Spinal cord (tissue), 9 donors: ENCODE measurements at regions not wholly inside any gene's neighbourhood (a gene's known extent, or its start where the extent isn't known, plus 50 kb on each side); places are given as distances from the start of the nearest gene placed in this dataset.

Source experiments
- DNase-seq, 6 donors: peaks; one replicate each; pipeline versions ENCODE4 v3.0.0 to v3.0.0-alpha.2; 2013 to 2015; ENCODE audit warnings: low spot score in 6 of 6, low read depth in 4 of 6
- H3K27ac ChIP-seq: one replicate; pipeline ENCODE4 v1.5.1; 2013; ENCODE audit warnings: low read depth, low read length, control low read depth
- H3K27me3 ChIP-seq: one replicate; pipeline ENCODE4 v1.6.1; 2013; ENCODE audit warnings: low read length; ENCODE audit not compliant: control insufficient read depth, insufficient read depth
- H3K36me3 ChIP-seq: one replicate; pipeline ENCODE4 v1.6.1; 2013; ENCODE audit warnings: low read length; ENCODE audit not compliant: control insufficient read depth, insufficient read depth
- H3K4me1 ChIP-seq: one replicate; pipeline ENCODE4 v1.6.1; 2013; ENCODE audit warnings: low read length; ENCODE audit not compliant: control insufficient read depth, insufficient read depth
- H3K4me3 ChIP-seq: one replicate; pipeline ENCODE4 v1.5.1; 2013; ENCODE audit warnings: low read depth, low read length, control low read depth
- H3K9me3 ChIP-seq: one replicate; pipeline ENCODE4 v1.6.1; 2013; ENCODE audit warnings: low read length; ENCODE audit not compliant: control insufficient read depth, insufficient read depth
- WGBS: methylation state at CpG from one replicate; pipeline ENCODE4 v1.1.5; 2013; ENCODE audit warnings: missing lambda C conversion rate; ENCODE audit not compliant: insufficient coverage; 5-methylcytosine and 5-hydroxymethylcytosine counted together
- donor health status: healthy.

DNA sequence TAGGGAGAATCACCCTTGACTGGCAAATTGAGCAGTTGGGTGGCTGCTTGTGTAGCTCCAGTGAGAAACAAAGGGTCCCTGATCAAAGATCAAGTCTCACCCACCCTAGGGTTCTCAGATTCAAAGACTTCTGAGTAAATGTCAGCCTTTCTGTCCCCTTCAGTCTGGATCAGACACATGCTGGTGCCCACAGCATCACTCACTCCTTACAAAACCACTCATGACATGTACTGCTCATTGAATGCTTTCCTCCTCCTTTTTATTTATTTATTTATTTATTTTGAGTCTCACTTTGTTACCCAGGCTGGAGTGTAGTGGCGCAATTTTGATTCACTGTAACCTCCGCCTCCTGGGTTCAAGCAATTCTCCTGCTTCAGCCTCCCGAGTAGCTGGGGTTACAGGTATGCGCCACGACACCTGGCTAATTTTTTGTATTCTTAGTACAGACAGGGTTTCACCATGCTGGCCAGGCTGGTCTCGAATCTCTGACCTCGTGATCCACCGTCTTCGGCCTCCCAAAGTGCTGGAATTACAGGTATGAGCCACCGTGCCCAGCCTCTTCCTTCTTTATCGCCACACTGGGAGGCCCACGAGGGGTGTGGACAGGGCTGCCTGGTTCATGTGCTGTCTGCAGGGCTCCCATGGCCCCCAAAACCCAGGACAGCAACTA is 462.0 kb upstream of the MAF start:
- WGBS, result 97% methylated on average over 12 of the region's 12 CpGs
- Histone ChIP-seq H3K9me3 (no peaks in the 10 kb centered on the region), H3K4me3 (no peak overlapping the region), H3K4me1 (peaks cover 5% of the 10 kb centered on the region), H3K27ac (no peak overlapping the region), H3K36me3 (no peaks in the 10 kb centered on the region), H3K27me3 (no peaks in the 10 kb centered on the region)
- no peak for DNase-seq

DNA sequence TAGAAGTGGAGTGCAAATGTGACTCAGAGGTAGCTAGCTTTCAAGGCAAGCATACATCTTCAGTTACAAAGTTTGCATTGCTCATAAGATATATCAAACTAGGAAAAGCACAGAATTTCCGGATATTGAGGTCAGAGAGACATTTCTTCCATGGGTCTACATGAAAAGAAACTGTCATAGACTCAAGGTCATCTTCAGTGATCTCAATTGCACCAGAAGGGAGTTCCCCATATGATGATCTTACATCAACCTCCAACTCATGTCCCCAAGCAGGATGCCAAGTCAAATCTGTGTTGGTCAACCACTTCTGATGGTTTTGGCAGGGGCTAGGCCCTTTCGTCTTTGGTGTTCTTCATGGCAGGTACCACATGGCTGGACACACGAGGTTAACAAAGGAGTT is 459.9 kb upstream of the MAF start:
- no peak for DNase-seq

DNA sequence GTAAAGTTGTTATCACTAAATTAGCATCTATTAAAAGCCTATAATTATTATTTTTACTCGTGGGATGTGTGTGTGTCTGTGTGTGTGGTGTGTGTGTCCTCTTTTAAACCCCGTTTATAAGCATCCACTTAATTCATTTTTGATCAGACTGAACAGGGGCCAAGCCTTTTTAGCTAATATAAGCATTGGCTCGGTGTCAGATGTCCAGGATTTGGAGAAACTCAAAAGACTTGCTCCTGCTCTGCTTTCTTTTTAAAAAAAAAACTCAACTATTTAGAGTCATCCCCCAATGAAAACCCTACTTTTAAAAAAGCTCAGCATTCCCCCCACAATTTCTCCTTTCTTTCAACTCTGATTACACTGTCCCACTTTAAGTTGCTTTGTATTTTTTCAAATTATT is 459.3 kb upstream of the MAF start:
- H3K9me3 ChIP-seq, result no peaks in the 10 kb centered on the region
- no peak overlapping the region for H3K27ac ChIP-seq
- no peak for DNase-seq
- WGBS, result 80% methylated on average over 1 of the region's 3 CpGs
- no peak overlapping the region for H3K4me3 ChIP-seq
- H3K4me1 ChIP-seq, result peaks cover 5% of the 10 kb centered on the region
- H3K36me3 ChIP-seq, result no peaks in the 10 kb centered on the region
- H3K27me3 ChIP-seq, result no peaks in the 10 kb centered on the region

More for the DNA sequence above, 459.9 kb upstream of the MAF start:
- Histone ChIP-seq H3K4me1 (peaks cover 5% of the 10 kb centered on the region), H3K27ac (no peak overlapping the region), H3K36me3 (no peaks in the 10 kb centered on the region), H3K9me3 (no peaks in the 10 kb centered on the region), H3K27me3 (no peaks in the 10 kb centered on the region), H3K4me3 (no peak overlapping the region)
- 87% methylated on average over 3 of the region's 3 CpGs for whole genome bisulfite sequencing

DNA sequence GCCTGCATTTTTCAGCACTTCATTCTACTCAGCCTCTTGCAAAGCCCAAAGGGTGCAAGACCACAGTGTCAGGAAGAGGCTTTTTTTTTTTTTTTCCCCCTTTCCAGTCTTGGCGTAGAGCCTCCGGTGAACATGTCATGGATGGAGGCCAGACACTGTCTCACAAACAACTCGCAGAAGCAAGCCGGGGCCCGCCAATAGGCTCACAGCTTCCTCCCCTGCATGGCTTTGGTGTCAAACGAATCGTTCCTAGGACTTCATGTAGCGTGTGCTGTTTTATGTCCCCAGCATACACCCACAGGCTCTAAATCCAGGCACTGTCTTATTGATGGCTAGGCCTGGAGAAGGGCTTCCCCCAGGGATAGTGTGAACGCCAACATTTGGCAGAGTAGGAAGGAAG is 457.7 kb upstream of the MAF start:
- no peak overlapping the region for H3K27ac ChIP-seq
- 14% methylated on average over 8 of the region's 9 CpGs for WGBS
- peaks cover 5% of the 10 kb centered on the region for H3K4me1 ChIP-seq
- no peak overlapping the region for H3K4me3 ChIP-seq
- DNase-seq, result peak in 4 of 6 donors; percentile 26 to 90 (median 54)
- no peaks in the 10 kb centered on the region for H3K36me3 ChIP-seq
- no peaks in the 10 kb centered on the region for H3K27me3 ChIP-seq
- no peaks in the 10 kb centered on the region for H3K9me3 ChIP-seq

DNA sequence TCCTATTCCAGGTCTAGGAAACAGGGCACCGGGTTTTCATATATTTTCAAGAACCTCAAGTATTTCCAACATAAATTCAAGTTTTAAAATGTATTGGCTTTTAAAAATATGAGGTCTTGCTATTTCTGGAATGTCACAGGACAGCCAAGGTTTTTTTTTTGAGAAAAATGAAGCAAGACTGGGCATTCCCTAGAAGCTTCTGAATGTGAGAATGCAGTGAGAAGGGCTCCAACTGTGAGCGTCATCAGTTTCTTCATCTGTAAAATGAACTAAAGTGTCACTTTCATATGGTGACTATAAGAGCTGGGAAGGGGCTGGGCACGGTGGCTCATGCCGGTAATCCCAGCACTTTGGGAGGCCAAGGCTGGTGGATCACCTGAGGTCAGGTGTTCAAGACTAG is 455.8 kb upstream of the MAF start:
- Histone ChIP-seq H3K27ac (no peak overlapping the region), H3K4me3 (no peak overlapping the region), H3K36me3 (no peaks in the 10 kb centered on the region), H3K9me3 (no peaks in the 10 kb centered on the region), H3K27me3 (no peaks in the 10 kb centered on the region), H3K4me1 (peaks cover 5% of the 10 kb centered on the region)
- DNase-seq, result no peak
- WGBS, result 100% methylated on average over 3 of the region's 4 CpGs

DNA sequence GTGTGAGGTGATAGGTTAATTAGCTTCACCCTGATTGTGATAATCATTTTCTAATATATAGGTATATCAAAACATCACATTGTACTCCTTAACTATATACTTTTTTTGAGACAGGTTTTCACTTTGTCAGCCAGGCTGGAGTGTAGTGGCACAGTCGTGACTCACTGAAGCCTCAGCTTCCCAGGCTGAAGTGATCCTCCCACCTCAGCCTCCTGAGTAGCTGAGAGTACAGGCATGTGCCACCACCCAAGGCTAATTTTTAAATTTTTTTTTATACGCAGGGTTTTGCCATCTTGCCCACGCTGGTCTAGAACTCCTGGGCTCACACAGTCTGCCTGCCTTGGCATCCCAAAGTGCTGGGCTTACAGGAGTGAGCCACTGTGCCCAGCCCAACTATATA is 455.3 kb upstream of the MAF start:
- no peak overlapping the region for H3K4me3 ChIP-seq
- peaks cover 5% of the 10 kb centered on the region for H3K4me1 ChIP-seq
- no peak overlapping the region for H3K27ac ChIP-seq
- no peaks in the 10 kb centered on the region for H3K27me3 ChIP-seq
- DNase-seq, result no peak
- WGBS, result 92% methylated on average over 3 of the region's 3 CpGs
- H3K36me3 ChIP-seq, result no peaks in the 10 kb centered on the region
- no peaks in the 10 kb centered on the region for H3K9me3 ChIP-seq

DNA sequence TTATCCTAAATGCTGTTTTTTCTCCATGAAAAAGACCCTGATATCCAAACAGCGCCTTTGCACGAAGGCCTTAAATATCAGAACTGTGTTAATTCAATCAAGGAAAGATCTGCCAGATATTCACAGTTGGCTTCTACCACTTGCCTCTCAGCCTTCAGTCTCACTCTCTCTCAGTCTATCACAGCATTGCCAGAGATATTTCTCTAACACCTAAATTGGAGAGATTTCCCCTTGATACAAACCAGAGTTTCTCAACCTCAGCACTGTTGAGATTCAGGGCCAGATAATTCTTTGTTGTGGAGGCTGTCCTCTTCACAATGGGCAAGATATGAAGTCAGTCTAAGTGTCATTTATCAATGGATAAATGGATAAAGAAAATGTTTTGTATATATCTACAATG is 454.1 kb upstream of the MAF start:
- WGBS, result 93% methylated on average over 2 of the region's 2 CpGs
- H3K36me3 ChIP-seq, result no peaks in the 10 kb centered on the region
- H3K27ac ChIP-seq, result no peak overlapping the region
- peaks cover 5% of the 10 kb centered on the region for H3K4me1 ChIP-seq
- H3K27me3 ChIP-seq, result no peaks in the 10 kb centered on the region
- no peak overlapping the region for H3K4me3 ChIP-seq
- DNase-seq, result no peak
- H3K9me3 ChIP-seq, result no peaks in the 10 kb centered on the region

DNA sequence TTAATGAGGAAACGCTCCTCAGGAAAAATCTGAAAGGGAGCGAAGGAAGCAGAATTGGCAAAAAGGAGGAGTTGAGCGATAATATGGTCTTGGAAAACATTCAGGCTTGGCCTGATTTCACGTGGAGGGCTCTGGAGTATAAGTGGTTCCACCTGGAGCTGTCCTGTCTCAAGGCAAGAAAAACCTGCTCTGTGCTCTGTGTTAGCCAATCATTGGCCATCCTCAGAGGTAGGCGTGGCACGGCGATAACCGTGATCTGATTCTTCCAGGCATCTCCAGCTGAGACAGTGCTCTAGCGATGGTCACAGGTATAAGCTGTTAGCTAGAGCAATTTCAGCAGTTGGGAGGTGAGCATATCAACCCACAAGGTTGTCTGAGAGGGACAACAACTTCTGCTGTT is 450.5 kb upstream of the MAF start:
- Histone ChIP-seq H3K4me1 (no peaks in the 10 kb centered on the region), H3K27ac (no peak overlapping the region), H3K4me3 (no peak overlapping the region), H3K27me3 (no peaks in the 10 kb centered on the region), H3K9me3 (no peaks in the 10 kb centered on the region), H3K36me3 (no peaks in the 10 kb centered on the region)
- DNase-seq, result no peak
- WGBS, result 86% methylated on average over 9 of the region's 9 CpGs

DNA sequence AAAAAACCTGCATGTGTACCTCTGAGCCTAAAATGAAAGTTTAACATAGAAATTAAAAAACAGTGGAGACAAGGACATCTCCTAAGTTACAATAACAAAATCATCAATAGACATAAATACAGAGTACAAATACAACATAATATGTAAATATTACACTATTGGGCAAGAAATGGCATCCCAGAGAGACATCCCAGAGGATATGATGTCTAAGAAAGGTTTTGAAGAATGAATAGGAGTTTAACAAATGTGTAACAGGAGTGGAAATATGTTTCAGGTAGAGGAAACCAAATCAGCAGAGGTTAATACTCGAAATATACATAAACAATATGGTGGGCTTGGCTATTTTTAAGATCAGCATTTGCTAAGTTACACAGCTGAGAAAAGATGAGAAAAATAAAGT is 447.7 kb upstream of the MAF start:
- no peaks in the 10 kb centered on the region for H3K9me3 ChIP-seq
- no peak overlapping the region for H3K27ac ChIP-seq
- H3K4me3 ChIP-seq, result no peak overlapping the region
- H3K27me3 ChIP-seq, result no peaks in the 10 kb centered on the region
- no peaks in the 10 kb centered on the region for H3K36me3 ChIP-seq
- no CpG with 5 or more reads among the region's 1 CpG for WGBS
- no peak for DNase-seq
- H3K4me1 ChIP-seq, result no peaks in the 10 kb centered on the region

DNA sequence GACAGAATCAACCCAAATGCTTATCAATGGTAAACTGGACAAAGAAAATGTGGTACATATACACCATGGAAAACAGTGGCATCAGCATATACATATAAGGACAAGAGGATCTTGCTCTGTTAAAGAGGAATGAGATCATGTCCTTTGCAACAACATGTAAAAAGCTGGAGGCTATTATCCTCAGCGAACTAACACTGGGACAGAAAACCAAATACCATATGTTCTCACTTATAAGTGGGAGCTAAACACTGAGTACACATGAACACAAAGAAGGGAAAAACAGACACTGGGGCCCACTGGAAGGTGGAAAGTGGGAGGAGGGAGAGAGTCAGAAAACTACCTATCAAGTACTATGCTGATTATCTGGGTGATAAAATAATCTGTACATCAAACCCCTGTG is 447.3 kb upstream of the MAF start:
- no peaks in the 10 kb centered on the region for H3K27me3 ChIP-seq
- DNase-seq, result no peak
- H3K9me3 ChIP-seq, result no peaks in the 10 kb centered on the region
- no peaks in the 10 kb centered on the region for H3K4me1 ChIP-seq
- no peaks in the 10 kb centered on the region for H3K36me3 ChIP-seq
- no CpG with 5 or more reads among the region's 1 CpG for WGBS
- H3K27ac ChIP-seq, result no peak overlapping the region
- H3K4me3 ChIP-seq, result no peak overlapping the region
